ENCODE measurements at regions not wholly inside any gene's neighbourhood (a gene's known extent, or its start where the extent isn't known, plus 50 kb on each side); places are given as distances from the start of the nearest gene placed in this dataset.

DNA sequence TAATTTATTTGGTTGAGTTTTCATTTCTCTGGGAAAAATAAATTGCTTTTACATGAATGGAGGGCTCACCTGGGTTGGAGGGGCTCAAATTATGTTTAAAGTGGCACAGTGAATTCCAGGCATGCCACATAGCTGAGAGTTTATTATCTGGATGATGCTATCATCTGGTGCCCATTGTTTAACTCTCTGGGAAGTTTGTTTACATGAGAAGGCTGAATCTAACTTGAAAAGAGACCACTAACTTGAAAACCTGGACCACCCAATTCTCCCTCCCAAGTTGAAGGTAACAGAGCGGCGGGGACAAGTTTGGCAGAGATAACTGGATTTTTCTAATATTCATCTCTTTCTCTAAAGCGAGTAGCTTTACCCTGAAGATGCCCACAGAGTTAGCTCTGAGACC lies 321.5 kb upstream of the GHITM start:
- H3K4me3 Mint-ChIP-seq (ENCODE audit: unreplicated experiment) = no peak overlapping the region
- peaks cover 4% of the 10 kb centered on the region for H3K9me3 Mint-ChIP-seq (ENCODE audit: unreplicated experiment)
- H3K36me3 Mint-ChIP-seq (ENCODE audit: low read depth, unreplicated experiment) = no peaks in the 10 kb centered on the region
- H3K27ac ChIP-seq (ENCODE audit: low read depth, low read length) = no peak overlapping the region
- no peaks in the 10 kb centered on the region for H3K79me2 ChIP-seq (ENCODE audit: insufficient read depth, low read length)
- TF ChIP-seq EZH2 (IDR thresholded peaks at IDR 0.05; ENCODE audit: insufficient read depth, low read length) = no peak
- TF ChIP-seq, protein P1, sequence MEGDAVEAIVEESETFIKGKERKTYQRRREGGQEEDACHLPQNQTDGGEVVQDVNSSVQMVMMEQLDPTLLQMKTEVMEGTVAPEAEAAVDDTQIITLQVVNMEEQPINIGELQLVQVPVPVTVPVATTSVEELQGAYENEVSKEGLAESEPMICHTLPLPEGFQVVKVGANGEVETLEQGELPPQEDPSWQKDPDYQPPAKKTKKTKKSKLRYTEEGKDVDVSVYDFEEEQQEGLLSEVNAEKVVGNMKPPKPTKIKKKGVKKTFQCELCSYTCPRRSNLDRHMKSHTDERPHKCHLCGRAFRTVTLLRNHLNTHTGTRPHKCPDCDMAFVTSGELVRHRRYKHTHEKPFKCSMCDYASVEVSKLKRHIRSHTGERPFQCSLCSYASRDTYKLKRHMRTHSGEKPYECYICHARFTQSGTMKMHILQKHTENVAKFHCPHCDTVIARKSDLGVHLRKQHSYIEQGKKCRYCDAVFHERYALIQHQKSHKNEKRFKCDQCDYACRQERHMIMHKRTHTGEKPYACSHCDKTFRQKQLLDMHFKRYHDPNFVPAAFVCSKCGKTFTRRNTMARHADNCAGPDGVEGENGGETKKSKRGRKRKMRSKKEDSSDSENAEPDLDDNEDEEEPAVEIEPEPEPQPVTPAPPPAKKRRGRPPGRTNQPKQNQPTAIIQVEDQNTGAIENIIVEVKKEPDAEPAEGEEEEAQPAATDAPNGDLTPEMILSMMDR (IDR thresholded peaks at IDR 0.05; ENCODE audit: insufficient read depth, low read depth, low read length) = no peak
- no peak overlapping the region for H2AFZ ChIP-seq (ENCODE audit: low read depth, low read length)
- H3K36me3 ChIP-seq (ENCODE audit: insufficient read depth, low read length) = no peaks in the 10 kb centered on the region
- H3K27me3 ChIP-seq (ENCODE audit: insufficient read depth, low read length) = no peaks in the 10 kb centered on the region
- H3K4me1 Mint-ChIP-seq (ENCODE audit: low read depth, unreplicated experiment) = peaks cover 21% of the 10 kb centered on the region
- H3K4me2 ChIP-seq (ENCODE audit: low read length) = no peak overlapping the region
- H3K9ac ChIP-seq (ENCODE audit: low read length) = no peak overlapping the region
- H3K27me3 Mint-ChIP-seq (ENCODE audit: low read depth, unreplicated experiment) = peaks cover 4% of the 10 kb centered on the region
- H4K20me1 ChIP-seq (ENCODE audit: insufficient read depth, low read length) = no peaks in the 10 kb centered on the region
- no peak for FAIRE-seq
- no peak for DNase-seq (ENCODE audit: low read depth)
- no peaks in the 10 kb centered on the region for H3K4me1 ChIP-seq (ENCODE audit: insufficient read depth, low read length)
- no peaks in the 10 kb centered on the region for H3K9me3 ChIP-seq (ENCODE audit: insufficient read depth, low read depth, low read length)
- H3K27ac Mint-ChIP-seq (ENCODE audit: unreplicated experiment) = no peak overlapping the region
- no peak overlapping the region for H3K4me3 ChIP-seq (ENCODE audit: insufficient read depth, low read depth, low read length)

DNA sequence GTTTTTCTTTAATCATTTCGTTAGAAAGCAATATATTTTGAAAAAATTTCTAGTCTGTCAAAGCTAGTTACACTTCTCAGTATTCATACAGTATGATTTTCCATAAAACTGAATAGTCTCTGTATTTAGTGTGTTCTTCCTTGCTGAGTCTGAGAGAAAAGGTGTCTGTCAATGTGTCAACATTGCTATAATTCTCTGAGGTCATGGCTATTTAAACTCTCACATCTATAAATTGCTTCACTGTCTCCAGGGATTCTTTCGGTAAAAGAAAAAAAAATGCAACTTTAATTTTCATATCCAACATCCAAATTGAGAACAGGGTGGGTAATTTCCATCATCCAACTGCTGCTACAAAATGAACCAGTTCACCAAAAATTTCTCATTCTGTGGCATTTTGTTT lies 319.7 kb upstream of the GHITM start:
- H3K4me1 Mint-ChIP-seq (ENCODE audit: low read depth, unreplicated experiment) = peaks cover 21% of the 10 kb centered on the region
- no peak overlapping the region for H3K4me3 Mint-ChIP-seq (ENCODE audit: unreplicated experiment)

DNA sequence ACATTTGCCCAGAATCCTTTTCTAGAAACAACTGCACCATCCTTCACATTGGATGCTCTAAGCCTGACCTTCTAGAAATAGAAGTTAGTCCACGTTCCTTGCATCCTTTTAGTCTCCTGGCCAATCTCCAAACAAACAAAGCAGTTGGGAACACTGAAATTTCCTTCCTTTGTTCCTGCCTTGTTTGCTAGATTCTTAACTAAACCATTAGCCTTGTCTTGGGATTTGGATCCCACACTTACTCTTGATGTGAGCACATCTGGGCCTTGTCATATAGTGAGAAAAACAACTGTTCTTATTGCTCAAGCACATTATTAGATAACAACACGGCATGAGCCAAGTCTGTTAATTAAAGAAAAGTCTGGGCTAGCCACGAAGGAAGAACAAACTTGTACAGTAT lies 319.3 kb upstream of the GHITM start:
- Histone ChIP-seq H3K79me2 (ENCODE audit: insufficient read depth, low read length) (no peaks in the 10 kb centered on the region), H3K9ac (ENCODE audit: low read length) (no peak overlapping the region), H4K20me1 (ENCODE audit: insufficient read depth, low read length) (no peaks in the 10 kb centered on the region), H3K4me2 (ENCODE audit: low read length) (no peak overlapping the region), H3K27ac (ENCODE audit: low read depth, low read length) (no peak overlapping the region), H3K36me3 (ENCODE audit: insufficient read depth, low read length) (no peaks in the 10 kb centered on the region), H3K4me1 (ENCODE audit: insufficient read depth, low read length) (no peaks in the 10 kb centered on the region), H3K4me3 (ENCODE audit: insufficient read depth, low read depth, low read length) (no peak overlapping the region), H2AFZ (ENCODE audit: low read depth, low read length) (no peak overlapping the region), H3K27me3 (ENCODE audit: insufficient read depth, low read length) (no peaks in the 10 kb centered on the region), H3K9me3 (ENCODE audit: insufficient read depth, low read depth, low read length) (no peaks in the 10 kb centered on the region)
- H3K27ac Mint-ChIP-seq (ENCODE audit: unreplicated experiment) = no peak overlapping the region
- DNase-seq (ENCODE audit: low read depth) (no peak), FAIRE-seq (no peak)
- peaks cover 4% of the 10 kb centered on the region for H3K9me3 Mint-ChIP-seq (ENCODE audit: unreplicated experiment)
- no peaks in the 10 kb centered on the region for H3K36me3 Mint-ChIP-seq (ENCODE audit: low read depth, unreplicated experiment)
- H3K27me3 Mint-ChIP-seq (ENCODE audit: low read depth, unreplicated experiment) = peaks cover 10% of the 10 kb centered on the region
- H3K4me1 Mint-ChIP-seq (ENCODE audit: low read depth, unreplicated experiment) = peaks cover 21% of the 10 kb centered on the region
- no peak overlapping the region for H3K4me3 Mint-ChIP-seq (ENCODE audit: unreplicated experiment)
- no peak for TF ChIP-seq EZH2 (IDR thresholded peaks at IDR 0.05; ENCODE audit: insufficient read depth, low read length)
- TF ChIP-seq, protein P1 (IDR thresholded peaks at IDR 0.05; ENCODE audit: insufficient read depth, low read depth, low read length) = no peak

More for the DNA sequence above, 319.7 kb upstream of the GHITM start:
- no peaks in the 10 kb centered on the region for H3K27me3 ChIP-seq (ENCODE audit: insufficient read depth, low read length)
- no peaks in the 10 kb centered on the region for H3K9me3 ChIP-seq (ENCODE audit: insufficient read depth, low read depth, low read length)
- no peak overlapping the region for H2AFZ ChIP-seq (ENCODE audit: low read depth, low read length)
- Mint-ChIP-seq H3K36me3 (ENCODE audit: low read depth, unreplicated experiment) (no peaks in the 10 kb centered on the region), H3K9me3 (ENCODE audit: unreplicated experiment) (peaks cover 4% of the 10 kb centered on the region), H3K27ac (ENCODE audit: unreplicated experiment) (no peak overlapping the region), H3K27me3 (ENCODE audit: low read depth, unreplicated experiment) (peaks cover 9% of the 10 kb centered on the region)
- no peak for FAIRE-seq
- no peak overlapping the region for H3K4me3 ChIP-seq (ENCODE audit: insufficient read depth, low read depth, low read length)
- H3K4me2 ChIP-seq (ENCODE audit: low read length) = no peak overlapping the region
- H3K9ac ChIP-seq (ENCODE audit: low read length) = no peak overlapping the region
- no peak for DNase-seq (ENCODE audit: low read depth)
- no peak overlapping the region for H3K27ac ChIP-seq (ENCODE audit: low read depth, low read length)
- H4K20me1 ChIP-seq (ENCODE audit: insufficient read depth, low read length) = no peaks in the 10 kb centered on the region
- no peaks in the 10 kb centered on the region for H3K36me3 ChIP-seq (ENCODE audit: insufficient read depth, low read length)
- no peaks in the 10 kb centered on the region for H3K4me1 ChIP-seq (ENCODE audit: insufficient read depth, low read length)
- no peaks in the 10 kb centered on the region for H3K79me2 ChIP-seq (ENCODE audit: insufficient read depth, low read length)
- TF ChIP-seq, protein P1 (IDR thresholded peaks at IDR 0.05; ENCODE audit: insufficient read depth, low read depth, low read length) = no peak
